Endothelial cell (in vitro differentiated cells): ENCODE measurements at regions not wholly inside any gene's neighbourhood (a gene's known extent, or its start where the extent isn't known, plus 50 kb on each side); places are given as distances from the start of the nearest gene placed in this dataset.
"Not testable (repeated sequence)": the region's sequence is repeated elsewhere in the genome, so short reads cannot be mapped to it uniquely, and the experiment has no call there.

Source experiments
- DNase-seq: peaks from one replicate; pipeline ENCODE4 v3.0.0; 2021; ENCODE audit warnings: low spot score
- H3K27ac Mint-ChIP-seq: one replicate; pipeline ENCODE4 v1.8.0; 2021; ENCODE audit warnings: mixed read lengths, inconsistent platforms; ENCODE audit not compliant: unreplicated experiment
- H3K27me3 Mint-ChIP-seq: one replicate; pipeline ENCODE4 v1.8.0; 2021; ENCODE audit warnings: mild to moderate bottlenecking, moderate library complexity, mixed read lengths, inconsistent platforms; ENCODE audit not compliant: unreplicated experiment
- H3K36me3 Mint-ChIP-seq: one replicate; pipeline ENCODE4 v1.8.0; 2021; ENCODE audit warnings: mild to moderate bottlenecking, low read depth, mixed read lengths, inconsistent platforms; ENCODE audit not compliant: unreplicated experiment
- H3K4me1 Mint-ChIP-seq: one replicate; pipeline ENCODE4 v1.8.0; 2021; ENCODE audit warnings: mild to moderate bottlenecking, mixed read lengths, inconsistent platforms; ENCODE audit not compliant: unreplicated experiment
- H3K4me3 Mint-ChIP-seq: one replicate; pipeline ENCODE4 v1.8.0; 2021; ENCODE audit warnings: mild to moderate bottlenecking, mixed read lengths, inconsistent platforms; ENCODE audit not compliant: unreplicated experiment
- H3K9me3 Mint-ChIP-seq: one replicate; pipeline ENCODE4 v1.8.0; 2021; ENCODE audit warnings: mixed read lengths, inconsistent platforms; ENCODE audit not compliant: unreplicated experiment
- TF ChIP-seq, protein P1 (sequence below): fragments of 200-600 bp; sonication (generic); IDR thresholded peaks from one replicate; pipeline ENCODE4 v1.5.0; 2021; ENCODE audit warnings: antibody characterized with exemption; ENCODE audit not compliant: unreplicated experiment

DNA sequence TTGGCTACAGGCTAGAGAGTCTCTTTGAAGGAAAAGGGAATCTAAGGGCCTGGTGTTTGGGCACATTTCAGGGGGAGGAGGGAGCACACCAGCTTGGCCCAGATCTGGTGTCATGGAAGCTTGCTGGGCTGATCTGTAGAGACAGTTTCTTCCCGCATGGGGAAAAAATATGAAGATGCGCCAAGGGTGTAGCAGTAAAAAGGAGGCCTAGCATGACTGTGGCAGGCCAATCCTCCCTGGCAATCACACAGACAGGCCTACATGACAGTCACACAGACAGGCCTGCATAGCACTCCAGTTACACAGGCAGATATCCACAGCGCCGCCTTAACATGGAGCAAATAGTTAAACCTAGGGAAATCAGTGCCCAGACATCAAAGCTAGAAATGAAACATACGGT is 123.6 kb upstream of the KIF5B start:
- Mint-ChIP-seq H3K4me3 (no peak overlapping the region), H3K9me3 (no peaks in the 10 kb centered on the region), H3K27ac (no peak overlapping the region), H3K4me1 (no peaks in the 10 kb centered on the region), H3K36me3 (no peaks in the 10 kb centered on the region), H3K27me3 (peaks cover 3% of the 10 kb centered on the region)
- TF ChIP-seq, protein P1, sequence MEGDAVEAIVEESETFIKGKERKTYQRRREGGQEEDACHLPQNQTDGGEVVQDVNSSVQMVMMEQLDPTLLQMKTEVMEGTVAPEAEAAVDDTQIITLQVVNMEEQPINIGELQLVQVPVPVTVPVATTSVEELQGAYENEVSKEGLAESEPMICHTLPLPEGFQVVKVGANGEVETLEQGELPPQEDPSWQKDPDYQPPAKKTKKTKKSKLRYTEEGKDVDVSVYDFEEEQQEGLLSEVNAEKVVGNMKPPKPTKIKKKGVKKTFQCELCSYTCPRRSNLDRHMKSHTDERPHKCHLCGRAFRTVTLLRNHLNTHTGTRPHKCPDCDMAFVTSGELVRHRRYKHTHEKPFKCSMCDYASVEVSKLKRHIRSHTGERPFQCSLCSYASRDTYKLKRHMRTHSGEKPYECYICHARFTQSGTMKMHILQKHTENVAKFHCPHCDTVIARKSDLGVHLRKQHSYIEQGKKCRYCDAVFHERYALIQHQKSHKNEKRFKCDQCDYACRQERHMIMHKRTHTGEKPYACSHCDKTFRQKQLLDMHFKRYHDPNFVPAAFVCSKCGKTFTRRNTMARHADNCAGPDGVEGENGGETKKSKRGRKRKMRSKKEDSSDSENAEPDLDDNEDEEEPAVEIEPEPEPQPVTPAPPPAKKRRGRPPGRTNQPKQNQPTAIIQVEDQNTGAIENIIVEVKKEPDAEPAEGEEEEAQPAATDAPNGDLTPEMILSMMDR: no peak
- no peak for DNase-seq

DNA sequence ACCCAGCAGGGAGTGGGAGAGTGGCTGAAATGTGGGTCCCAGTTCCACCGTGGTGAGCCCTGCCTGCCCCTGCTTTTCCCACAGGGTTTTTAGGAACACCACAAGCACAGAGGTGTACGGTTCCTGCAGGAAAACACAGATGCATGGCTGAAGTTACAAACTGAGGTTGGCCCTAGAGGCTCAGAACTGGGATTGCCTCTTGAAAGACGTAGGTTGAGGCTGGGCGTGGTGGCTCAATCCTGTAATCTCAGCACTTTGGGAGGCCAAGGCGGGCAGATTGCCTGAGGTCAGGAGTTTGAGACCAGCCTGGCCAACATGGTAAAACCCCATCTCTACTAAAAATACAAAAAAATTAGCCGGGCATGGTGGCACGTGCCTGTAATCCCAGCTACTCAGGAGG is 121.4 kb upstream of the KIF5B start:
- not testable (repeated sequence) for H3K9me3 Mint-ChIP-seq, H3K4me1 Mint-ChIP-seq, H3K36me3 Mint-ChIP-seq, DNase-seq, H3K4me3 Mint-ChIP-seq, H3K27me3 Mint-ChIP-seq, H3K27ac Mint-ChIP-seq

DNA sequence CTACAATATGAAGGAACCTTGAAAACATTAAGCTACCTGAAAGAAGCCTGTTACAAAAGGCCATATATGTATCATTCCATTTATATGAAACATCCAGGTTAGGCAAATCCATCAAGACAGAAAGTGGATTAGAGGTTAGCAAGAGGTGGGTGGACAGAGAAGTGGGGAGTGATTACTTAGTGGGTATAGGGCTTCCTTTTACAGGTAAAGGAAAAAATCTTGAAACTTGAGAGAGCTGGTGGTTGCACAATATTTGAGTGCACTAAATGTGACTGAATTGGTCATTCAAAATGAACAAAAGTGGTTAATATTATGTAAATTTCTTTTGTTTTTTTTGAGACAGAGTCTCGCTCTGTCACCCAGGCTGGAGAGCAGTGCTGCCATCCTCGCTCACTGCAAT is 119.4 kb upstream of the KIF5B start:
- no peak for DNase-seq
- TF ChIP-seq, protein P1: no peak
- Mint-ChIP-seq H3K27ac (no peak overlapping the region), H3K4me3 (no peak overlapping the region), H3K27me3 (peaks cover 3% of the 10 kb centered on the region), H3K36me3 (no peaks in the 10 kb centered on the region), H3K9me3 (no peaks in the 10 kb centered on the region), H3K4me1 (peaks cover 4% of the 10 kb centered on the region)

DNA sequence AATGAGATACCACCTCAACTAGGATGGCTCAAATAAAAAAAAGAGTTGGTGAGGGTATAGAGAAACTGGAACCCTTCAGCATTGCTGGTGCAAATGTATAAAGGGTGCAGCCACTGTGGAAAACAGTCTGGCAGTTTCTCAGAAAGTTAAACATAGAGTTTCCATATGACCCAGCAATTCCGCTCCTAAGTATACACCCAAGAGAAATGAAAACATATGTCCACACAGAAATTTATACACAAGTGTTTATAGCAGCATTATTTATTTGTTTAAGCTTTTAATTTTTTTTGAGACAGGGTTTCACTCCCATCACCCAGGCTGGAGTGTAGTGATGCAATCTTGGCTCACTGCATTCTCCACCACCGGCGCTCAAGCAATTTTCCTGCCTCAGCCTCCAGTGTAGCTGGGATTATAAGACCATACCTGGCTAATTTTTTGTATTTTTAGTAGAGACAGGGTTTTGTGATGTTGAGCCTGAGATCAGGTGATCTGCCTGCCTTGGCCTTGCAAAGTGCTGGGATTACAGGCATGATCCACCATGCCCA is 118.2 kb upstream of the KIF5B start:
- H3K27ac Mint-ChIP-seq: no peak overlapping the region
- peaks cover 3% of the 10 kb centered on the region for H3K27me3 Mint-ChIP-seq
- peaks cover 9% of the 10 kb centered on the region for H3K4me1 Mint-ChIP-seq
- H3K36me3 Mint-ChIP-seq: no peaks in the 10 kb centered on the region
- H3K9me3 Mint-ChIP-seq: no peaks in the 10 kb centered on the region
- no peak for DNase-seq
- H3K4me3 Mint-ChIP-seq: no peak overlapping the region
- TF ChIP-seq, protein P1: no peak

DNA sequence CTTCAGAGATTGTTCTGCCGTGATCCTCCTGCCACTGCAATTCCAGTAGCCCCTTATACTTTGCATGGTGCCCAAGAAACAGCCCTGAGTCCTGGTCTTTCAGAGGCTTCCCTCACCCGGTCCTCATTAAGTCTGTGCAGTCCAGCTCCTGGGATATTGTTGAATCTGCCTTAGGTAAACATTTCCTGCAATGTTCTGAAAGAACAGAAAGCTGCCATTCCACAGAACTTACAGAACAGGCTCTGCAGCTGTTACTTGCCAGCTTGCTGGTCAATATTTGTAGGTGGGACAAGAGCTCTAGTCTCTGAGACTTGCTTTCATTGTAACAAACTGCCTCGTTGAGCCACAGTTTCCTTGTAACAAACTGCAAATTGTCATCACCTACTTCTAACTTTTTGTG is 115.0 kb upstream of the KIF5B start:
- Mint-ChIP-seq H3K27ac (no peak overlapping the region), H3K4me1 (peaks cover 12% of the 10 kb centered on the region), H3K27me3 (peaks cover 3% of the 10 kb centered on the region), H3K9me3 (no peaks in the 10 kb centered on the region), H3K36me3 (no peaks in the 10 kb centered on the region), H3K4me3 (no peak overlapping the region)
- DNase-seq: no peak
- TF ChIP-seq, protein P1: no peak
